HG03469 (cell line): ENCODE measurements at regions not wholly inside any gene's neighbourhood (a gene's known extent, or its start where the extent isn't known, plus 50 kb on each side); places are given as distances from the start of the nearest gene placed in this dataset.

ENCODE experiments used
- ATAC-seq: cut with Tn5 transposase; IDR thresholded peaks from one replicate; pipeline ENCODE4 v1.9.1; 2021; ENCODE audit warnings: mild to moderate bottlenecking, moderate library complexity, moderate number of reproducible peaks; ENCODE audit not compliant: unreplicated experiment

GRCh38 chr9:79986437-79986836, 414.7 kb downstream of the TLE4 start:
- no peak for ATAC-seq

DNA sequence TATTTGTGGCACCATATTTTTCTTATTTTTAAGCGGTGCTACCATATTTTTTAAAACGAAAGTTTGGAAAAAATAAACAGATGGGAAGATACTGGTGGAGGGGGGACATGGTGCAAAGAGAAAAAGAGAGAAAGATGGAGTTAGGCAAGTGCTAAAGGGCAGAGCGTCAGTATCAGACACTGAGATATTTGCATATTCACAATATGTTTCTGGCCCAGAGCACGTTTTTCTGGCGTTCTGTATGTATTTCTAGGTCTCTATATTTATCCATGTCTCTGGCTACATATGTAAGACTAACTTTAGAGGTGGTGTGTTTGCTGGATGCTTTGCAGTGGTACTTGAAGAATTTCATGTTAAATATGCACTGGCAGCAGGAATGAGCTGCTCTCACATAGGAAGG, 414.0 kb downstream of the TLE4 start:
- no peak for ATAC-seq

GRCh38 chr9:79985264-79985663, 413.5 kb downstream of the TLE4 start:
- ATAC-seq = no peak

GRCh38 chr9:79984429-79985067, 412.8 kb downstream of the TLE4 start:
- no peak for ATAC-seq

GRCh38 chr9:79980432-79980831, 408.7 kb downstream of the TLE4 start:
- no peak for ATAC-seq

DNA sequence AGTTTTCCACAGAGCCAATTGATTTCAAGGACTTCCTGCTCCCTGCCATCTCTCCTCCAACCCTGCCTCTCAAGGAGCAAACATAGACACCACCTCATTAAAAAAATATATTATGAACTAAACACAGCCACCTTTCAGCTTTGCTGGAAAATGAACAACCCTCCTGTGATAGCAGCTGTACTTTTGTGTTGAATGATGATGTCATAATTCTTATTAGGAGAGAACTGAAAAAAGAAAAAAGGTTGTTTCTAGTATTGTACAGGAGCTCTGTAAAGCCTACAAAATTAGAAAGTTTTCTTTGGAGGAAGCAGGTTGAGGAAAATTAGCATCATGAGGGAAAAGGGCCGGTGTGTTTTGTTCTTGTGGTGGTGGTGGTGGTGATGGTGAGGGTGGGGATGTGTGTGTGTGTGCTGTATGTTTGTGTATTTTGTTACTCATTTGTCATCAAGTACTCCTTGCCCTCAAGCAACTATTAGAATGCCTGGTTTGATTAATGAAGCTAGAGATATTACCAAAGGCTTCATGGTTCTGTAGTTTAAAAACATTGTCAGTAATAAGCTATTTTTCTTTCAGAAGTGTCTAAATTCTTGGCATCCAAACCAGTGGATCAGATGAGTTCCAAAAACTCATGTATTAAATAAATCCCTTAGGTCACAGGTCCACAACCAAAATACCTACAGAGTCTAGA, 405.9 kb downstream of the TLE4 start:
- no peak for ATAC-seq

DNA sequence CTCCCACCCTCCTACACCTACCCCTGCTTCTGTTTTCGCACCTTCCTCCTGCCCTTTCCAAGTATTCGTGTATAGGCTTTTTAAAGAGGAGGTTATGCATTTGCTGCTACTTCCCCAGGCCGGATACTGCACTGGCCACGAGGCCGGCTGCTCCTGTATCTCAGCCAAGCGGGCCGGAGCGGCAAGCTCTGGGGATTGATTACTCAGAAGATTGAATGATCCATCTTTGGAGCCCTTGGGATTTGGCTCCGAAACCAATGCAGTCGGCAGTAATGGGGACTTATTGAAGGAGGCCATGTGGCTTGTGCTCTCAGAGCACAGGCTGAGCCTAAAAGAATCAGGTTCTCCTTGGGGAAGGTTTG, 405.3 kb downstream of the TLE4 start:
- ATAC-seq = no peak

- no peak for ATAC-seq
Observed at GRCh38 chr9:79976257-79977073, 404.7 kb downstream of the TLE4 start.

- no peak for ATAC-seq
Observed at GRCh38 chr9:79975621-79976256, 404.0 kb downstream of the TLE4 start.

- ATAC-seq = no peak
Observed at GRCh38 chr9:79974806-79975422, 403.1 kb downstream of the TLE4 start.

- no peak for ATAC-seq
Observed at GRCh38 chr9:79973627-79974026, 401.9 kb downstream of the TLE4 start.

- no peak for ATAC-seq
Observed at GRCh38 chr9:79970146-79970425, 398.3 kb downstream of the TLE4 start.

DNA sequence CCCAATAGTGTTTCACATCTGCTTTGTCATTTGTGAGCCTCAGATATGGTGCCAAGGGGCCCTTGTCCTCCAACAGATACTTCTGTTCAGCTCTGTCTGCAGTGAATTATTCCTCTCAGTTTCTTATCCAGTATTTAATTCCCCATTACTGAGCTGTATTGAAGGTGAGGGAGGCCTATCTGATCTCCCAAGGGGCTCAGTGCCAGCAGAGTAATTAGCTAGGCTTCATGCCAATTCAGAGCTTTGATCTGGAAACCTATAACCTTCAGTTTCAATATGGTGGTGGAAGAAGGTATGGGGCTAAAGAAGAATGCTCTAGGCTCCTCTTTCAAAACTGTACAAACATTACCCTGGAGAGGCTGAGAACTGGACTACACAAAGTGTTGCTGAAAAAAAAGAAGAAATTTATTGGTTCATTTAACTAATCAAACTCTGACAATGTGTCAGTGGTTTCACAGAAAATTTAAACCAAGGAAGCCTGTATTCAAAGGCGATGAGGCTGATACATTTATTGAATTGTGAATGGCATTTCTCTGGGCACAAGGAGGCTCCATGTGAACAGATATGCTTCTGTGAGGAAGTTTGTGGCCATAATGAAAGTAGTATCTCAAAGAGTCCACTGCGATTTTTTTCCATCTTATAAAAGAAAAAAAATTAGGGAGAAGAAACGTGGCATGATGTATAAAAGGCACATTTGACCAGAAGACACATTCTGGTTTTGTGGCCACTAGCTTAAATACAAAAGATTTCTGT, 397.8 kb downstream of the TLE4 start:
- no peak for ATAC-seq

- ATAC-seq = no peak
Observed at GRCh38 chr9:79968533-79968932, 396.8 kb downstream of the TLE4 start.

DNA sequence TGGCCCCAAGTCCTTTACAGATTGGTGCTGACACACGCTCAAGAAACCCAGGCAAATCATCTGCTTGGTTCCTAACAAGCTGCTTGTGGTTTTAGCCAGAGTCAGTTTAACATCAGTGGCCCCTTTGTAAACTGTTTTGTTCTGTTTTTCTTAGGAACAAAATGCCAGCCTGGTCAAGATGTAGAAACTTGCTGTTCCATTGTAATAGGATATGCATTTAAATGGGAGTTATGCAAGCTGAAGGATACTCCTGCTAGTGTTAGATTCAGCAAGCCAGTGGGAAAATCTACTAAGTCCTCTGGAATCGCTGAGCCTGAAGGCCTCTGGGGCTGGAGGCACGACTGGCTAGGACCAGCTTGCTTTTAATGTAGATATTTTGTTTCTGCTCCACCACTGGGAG, 391.1 kb downstream of the TLE4 start:
- no peak for ATAC-seq

DNA sequence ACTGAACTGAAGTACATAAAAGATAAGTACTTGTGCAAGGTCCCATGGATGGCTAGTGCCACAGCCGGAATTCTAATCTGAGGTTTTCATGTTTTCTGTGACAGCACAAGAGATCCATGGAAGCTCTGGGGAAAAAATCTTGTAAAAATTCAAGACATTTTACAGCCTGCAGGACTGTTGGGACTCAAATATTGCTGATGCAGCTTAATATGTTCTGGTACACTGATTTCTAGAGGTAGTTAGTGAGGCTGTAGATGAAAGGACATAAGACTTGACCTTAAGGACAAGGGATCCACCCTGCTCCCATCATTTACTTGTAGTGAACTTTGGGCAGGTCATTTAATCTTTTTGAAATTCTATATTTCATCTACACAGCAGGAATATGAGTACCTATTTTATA, 390.4 kb downstream of the TLE4 start:
- ATAC-seq = no peak

- ATAC-seq = no peak
Observed at GRCh38 chr9:79955300-79955699, 383.5 kb downstream of the TLE4 start.

DNA sequence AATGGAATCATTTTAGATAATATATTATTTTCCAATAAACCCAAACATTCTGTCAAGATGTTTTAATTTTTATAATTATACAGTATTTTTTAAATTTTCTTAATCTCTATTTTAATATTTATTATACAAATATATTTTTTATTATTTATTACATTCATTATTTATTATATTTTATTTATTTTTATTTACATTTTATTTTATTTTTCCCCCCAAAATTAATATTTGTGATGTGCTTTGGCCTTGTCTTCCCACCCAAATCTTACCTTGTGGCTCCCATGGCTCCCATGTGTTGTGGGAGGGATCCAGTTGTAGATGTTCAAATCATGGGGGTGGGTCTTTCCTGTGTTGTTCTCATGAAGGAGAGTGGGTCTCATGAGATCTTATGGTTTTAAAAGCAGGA, 382.1 kb downstream of the TLE4 start:
- no peak for ATAC-seq

DNA sequence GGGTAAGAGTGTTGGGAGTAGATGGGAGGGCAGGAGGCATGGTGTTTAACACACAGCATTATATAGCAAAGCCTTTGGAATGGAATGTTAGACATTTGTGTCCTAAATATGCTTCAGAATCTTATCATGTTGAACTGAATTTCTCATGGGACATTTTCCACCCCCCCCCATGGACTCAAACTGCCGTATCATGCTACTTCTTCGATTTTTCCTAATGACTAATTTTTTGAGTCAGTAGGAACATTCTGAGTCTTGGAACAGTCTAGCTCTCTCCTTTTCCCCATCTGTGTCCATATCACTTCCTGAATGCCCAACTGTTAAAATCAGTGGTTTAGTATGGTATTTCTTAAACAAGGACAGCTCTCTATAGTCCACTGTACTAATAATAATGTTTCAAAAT, 380.6 kb downstream of the TLE4 start:
- ATAC-seq = no peak

GRCh38 chr9:79946712-79947111, 374.9 kb downstream of the TLE4 start:
- ATAC-seq = no peak

DNA sequence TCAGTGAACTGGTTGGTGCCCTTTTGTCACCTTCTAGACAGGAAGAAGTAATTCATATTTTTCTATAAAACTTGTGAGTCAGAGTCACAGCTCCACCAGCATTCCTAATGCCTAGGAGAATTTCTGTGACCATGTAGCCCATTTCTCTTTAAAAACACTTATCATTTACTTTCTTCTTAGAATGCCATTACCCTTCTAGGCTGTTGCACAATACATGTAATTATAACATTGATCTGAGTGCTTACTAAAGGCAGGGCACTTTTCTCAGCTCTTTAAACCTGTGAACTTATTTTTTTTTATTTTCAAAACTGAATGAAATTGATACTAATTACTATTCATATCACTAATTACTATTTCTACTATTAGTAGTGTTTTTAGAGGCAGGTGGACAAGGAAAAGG, 373.7 kb downstream of the TLE4 start:
- no peak for ATAC-seq
